ENCODE measurements at regions not wholly inside any gene's neighbourhood (a gene's known extent, or its start where the extent isn't known, plus 50 kb on each side); places are given as distances from the start of the nearest gene placed in this dataset.

- TF ChIP-seq CTCF (IDR thresholded peaks at IDR 0.05) (no peak), POLR2AphosphoS5 (IDR thresholded peaks at IDR 0.05) (no peak), POLR2A (IDR thresholded peaks at IDR 0.05) (no peak)
Measured at GRCh38 chr1:165025805-165026204, 330.7 kb downstream of the LMX1A start.
